Activated CD4-positive, alpha-beta T cell treated with anti-CD3 and anti-CD28 coated beads for 36 hours (primary cell): ENCODE measurements at regions not wholly inside any gene's neighbourhood (a gene's known extent, or its start where the extent isn't known, plus 50 kb on each side); places are given as distances from the start of the nearest gene placed in this dataset.

Source experiments
- ATAC-seq: fragments of 200-7000 bp; cut with Tn5 transposase; one replicate; pipeline ENCODE4 v1.10.0; 2021; ENCODE audit warnings: mild to moderate bottlenecking, moderate library complexity
- CTCF ChIA-PET: fragments of 350-600 bp; sonication (Branson Sonifier 250); formaldehyde crosslinking; loops from one replicate; lab custom pipeline; 2021; ENCODE audit warnings: antibody characterized with exemption; lab: Charles Lee
- POLR2A ChIA-PET: fragments of 350-600 bp; sonication (Branson Sonifier 250); formaldehyde crosslinking; loops from one replicate; lab custom pipeline; 2021; ENCODE audit warnings: antibody characterized with exemption, inconsistent platforms; lab: Charles Lee
- DNase-seq: peaks from one replicate; pipeline ENCODE4 v3.0.0-alpha.2; 2020
- H3K27ac Mint-ChIP-seq: one replicate; pipeline ENCODE4 v1.8.0; 2021; ENCODE audit warnings: mixed read lengths
- H3K27me3 Mint-ChIP-seq: one replicate; pipeline ENCODE4 v1.8.0; 2021; ENCODE audit warnings: mixed read lengths
- H3K36me3 Mint-ChIP-seq: one replicate; pipeline ENCODE4 v1.8.0; 2021; ENCODE audit warnings: low read depth, mixed read lengths
- H3K4me1 Mint-ChIP-seq: one replicate; pipeline ENCODE4 v1.8.0; 2021; ENCODE audit warnings: mixed read lengths
- H3K4me3 Mint-ChIP-seq: one replicate; pipeline ENCODE4 v1.8.0; 2021; ENCODE audit warnings: mild to moderate bottlenecking, moderate library complexity, mixed read lengths
- H3K9me3 Mint-ChIP-seq: one replicate; pipeline ENCODE4 v1.8.0; 2021; ENCODE audit warnings: low read depth, mixed read lengths
- intact Hi-C, 2 experiments: fragments of 100-400 bp; cut with DNase I in 1 of 2; cut with micrococcal nuclease in 1 of 2; formaldehyde crosslinking; loops; one replicate each; pipeline versions ENCODE4 v1.14.2 to v1.15.1; 2022 to 2024; cut with DNase I, micrococcal nuclease

DNA sequence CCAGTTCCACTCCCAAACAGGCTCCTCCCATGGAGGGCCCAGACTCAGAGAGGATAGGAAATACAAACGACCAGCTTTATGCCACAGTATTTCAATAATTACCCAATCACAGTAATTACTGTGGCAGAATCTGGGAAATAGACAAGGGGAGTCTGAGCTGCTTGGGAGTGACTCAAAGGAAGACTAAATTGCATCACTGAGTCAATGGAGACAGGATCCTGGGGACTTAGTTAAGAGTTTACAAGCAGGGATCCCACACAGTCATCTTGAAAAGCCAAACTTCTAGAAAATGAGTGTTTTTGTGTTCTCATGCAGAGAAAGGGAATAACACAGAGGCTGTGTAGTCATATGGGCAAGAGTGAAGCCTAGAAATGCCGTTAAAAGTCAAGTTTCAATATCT, 1142.1 kb downstream of the CNTNAP5 start:
- ATAC-seq: no peak
- Mint-ChIP-seq H3K4me1 (no peaks in the 10 kb centered on the region), H3K27me3 (no peaks in the 10 kb centered on the region), H3K27ac (no peak overlapping the region), H3K9me3 (peaks cover 5% of the 10 kb centered on the region), H3K4me3 (no peak overlapping the region), H3K36me3 (no peaks in the 10 kb centered on the region)
- ChIA-PET CTCF (no interaction called here), POLR2A (no interaction called here)
- no peak for DNase-seq
- intact Hi-C loops: no loop called here

DNA sequence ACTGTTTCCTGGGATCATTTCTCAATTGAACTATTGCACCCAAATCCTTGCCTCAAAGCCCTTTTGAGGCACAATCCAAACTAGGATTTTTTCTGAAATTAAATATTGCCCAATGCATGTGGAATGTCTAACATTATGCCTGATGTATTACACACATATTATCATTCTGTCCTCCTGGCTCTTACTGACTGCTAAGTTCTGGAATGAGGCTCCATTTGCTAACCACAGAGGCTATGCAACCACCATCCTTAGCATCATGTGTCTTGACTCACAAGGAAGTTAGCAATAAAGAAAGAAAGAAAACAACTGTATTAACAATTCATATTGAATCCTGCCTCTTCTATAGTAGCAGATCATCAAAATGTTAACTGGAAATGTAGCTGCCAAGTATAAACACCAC, 1142.7 kb downstream of the CNTNAP5 start:
- ChIA-PET POLR2A (no interaction called here), CTCF (no interaction called here)
- no peak for ATAC-seq
- H3K27me3 Mint-ChIP-seq: no peaks in the 10 kb centered on the region
- H3K27ac Mint-ChIP-seq: no peak overlapping the region
- no peak overlapping the region for H3K4me3 Mint-ChIP-seq
- DNase-seq: no peak
- H3K4me1 Mint-ChIP-seq: no peaks in the 10 kb centered on the region
- H3K36me3 Mint-ChIP-seq: no peaks in the 10 kb centered on the region
- intact Hi-C loops: no loop called here
- peaks cover 3% of the 10 kb centered on the region for H3K9me3 Mint-ChIP-seq

DNA sequence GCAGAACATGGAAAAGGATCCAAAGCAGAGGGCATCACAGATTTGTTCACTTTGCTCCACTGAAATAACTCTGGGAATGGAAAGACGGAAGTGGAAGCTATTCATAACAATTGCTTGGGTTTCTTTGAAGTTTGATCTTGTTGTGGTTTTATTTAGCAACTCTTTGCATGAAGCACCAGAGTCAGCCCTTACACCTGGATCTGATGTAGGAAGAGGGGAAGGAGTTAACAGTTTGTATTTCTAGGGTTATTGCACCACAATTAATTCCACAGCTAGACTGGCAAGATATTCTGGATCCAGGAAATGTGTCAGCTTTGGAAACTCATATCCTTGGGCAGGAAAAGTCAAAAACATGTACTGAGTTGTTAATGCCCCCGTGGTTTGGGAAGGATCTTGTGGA, 1143.4 kb downstream of the CNTNAP5 start:
- ChIA-PET POLR2A (no interaction called here), CTCF (no interaction called here)
- Mint-ChIP-seq H3K27me3 (no peaks in the 10 kb centered on the region), H3K4me1 (no peaks in the 10 kb centered on the region), H3K36me3 (no peaks in the 10 kb centered on the region), H3K4me3 (no peak overlapping the region), H3K27ac (no peak overlapping the region), H3K9me3 (peaks cover 7% of the 10 kb centered on the region)
- intact Hi-C loops: no loop called here
- no peak for ATAC-seq
- no peak for DNase-seq

DNA sequence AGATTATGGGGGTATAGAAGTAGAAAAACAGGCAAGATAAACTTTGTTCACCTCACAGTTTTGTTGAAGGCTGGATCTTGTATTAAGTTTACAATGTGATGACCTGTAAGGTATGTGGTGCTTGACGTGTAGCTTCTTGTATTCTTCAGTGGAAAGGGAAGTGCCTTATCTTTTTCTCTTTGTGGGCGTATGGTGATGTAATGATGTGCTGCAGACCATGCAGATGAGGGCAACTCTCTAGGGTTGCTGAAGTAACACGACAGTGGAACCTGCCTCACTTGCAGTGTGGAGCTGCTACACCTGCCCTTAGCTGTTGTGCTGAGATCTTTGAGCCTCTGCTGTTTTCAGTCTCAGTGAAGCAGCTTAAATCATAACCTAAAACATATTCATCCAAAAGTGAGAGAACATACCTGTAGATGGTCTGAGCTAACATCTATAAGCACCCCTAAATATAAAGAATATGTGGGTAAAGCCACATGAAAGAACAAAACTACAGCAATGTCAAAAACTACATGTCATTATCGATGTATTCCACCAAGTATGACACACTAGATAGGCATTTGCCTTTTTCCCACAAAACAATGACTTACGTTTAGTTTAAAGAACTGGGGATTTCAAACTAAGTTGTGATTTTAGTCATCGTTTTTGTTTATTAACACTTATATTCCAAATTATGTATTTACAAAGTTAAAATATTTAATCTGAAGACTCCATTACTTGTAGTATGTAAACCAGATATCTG, 1144.1 kb downstream of the CNTNAP5 start:
- intact Hi-C loops: no loop called here
- peaks cover 8% of the 10 kb centered on the region for H3K9me3 Mint-ChIP-seq
- CTCF ChIA-PET: no interaction called here

DNA sequence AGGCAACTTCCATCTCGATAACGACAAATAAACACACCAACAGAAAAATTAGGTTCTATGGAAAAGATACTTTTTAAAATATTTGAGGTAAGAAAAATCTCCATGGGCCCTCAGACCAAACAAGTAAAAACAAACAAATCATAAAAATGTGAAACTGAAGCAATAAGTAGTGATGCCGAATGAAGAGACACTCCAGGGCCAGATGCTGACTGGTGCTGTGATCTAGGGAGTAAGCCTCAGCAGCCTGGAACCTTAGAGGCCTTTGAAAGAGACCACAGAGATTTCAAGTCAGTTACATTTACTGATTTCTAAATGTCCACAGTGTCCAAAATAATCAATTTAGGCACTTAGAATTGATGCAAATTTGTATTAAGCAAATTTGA, 1144.7 kb downstream of the CNTNAP5 start:
- Mint-ChIP-seq H3K4me3 (no peak overlapping the region), H3K27me3 (no peaks in the 10 kb centered on the region), H3K4me1 (no peaks in the 10 kb centered on the region), H3K9me3 (peaks cover 8% of the 10 kb centered on the region), H3K36me3 (no peaks in the 10 kb centered on the region), H3K27ac (no peak overlapping the region)
- POLR2A ChIA-PET: no interaction called here
- ATAC-seq: no peak
- DNase-seq: no peak
- CTCF ChIA-PET: no interaction called here
- intact Hi-C loops: no loop called here

More for the DNA sequence above, 1144.1 kb downstream of the CNTNAP5 start:
- Mint-ChIP-seq H3K27me3 (no peaks in the 10 kb centered on the region), H3K27ac (no peak overlapping the region), H3K4me3 (no peak overlapping the region), H3K4me1 (no peaks in the 10 kb centered on the region), H3K36me3 (no peaks in the 10 kb centered on the region)
- POLR2A ChIA-PET: no interaction called here
- DNase-seq (no peak), ATAC-seq (no peak)

DNA sequence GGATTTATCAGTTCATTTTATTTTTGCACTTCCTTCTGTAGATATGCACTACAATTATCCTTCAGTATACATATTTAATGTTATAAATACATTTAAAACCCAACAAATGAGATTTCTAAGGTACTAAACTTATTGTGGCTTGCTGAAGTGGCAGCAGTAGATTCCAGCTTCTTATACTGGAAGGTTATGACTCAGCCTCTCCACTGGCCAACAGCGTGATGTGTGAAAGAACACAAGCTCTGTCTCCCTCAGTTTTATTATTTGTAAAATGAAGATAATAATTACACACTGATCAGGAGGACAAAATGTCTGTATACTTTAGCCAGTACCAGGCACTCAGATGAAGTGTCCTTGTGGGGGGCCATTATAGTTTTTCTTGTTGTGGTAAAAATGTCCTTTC, 1147.1 kb downstream of the CNTNAP5 start:
- Mint-ChIP-seq H3K36me3 (no peaks in the 10 kb centered on the region), H3K27me3 (no peaks in the 10 kb centered on the region), H3K4me1 (no peaks in the 10 kb centered on the region), H3K4me3 (no peak overlapping the region), H3K27ac (no peak overlapping the region), H3K9me3 (peaks cover 11% of the 10 kb centered on the region)
- no peak for DNase-seq
- POLR2A ChIA-PET: no interaction called here
- no peak for ATAC-seq
- CTCF ChIA-PET: no interaction called here
- intact Hi-C loops: no loop called here

DNA sequence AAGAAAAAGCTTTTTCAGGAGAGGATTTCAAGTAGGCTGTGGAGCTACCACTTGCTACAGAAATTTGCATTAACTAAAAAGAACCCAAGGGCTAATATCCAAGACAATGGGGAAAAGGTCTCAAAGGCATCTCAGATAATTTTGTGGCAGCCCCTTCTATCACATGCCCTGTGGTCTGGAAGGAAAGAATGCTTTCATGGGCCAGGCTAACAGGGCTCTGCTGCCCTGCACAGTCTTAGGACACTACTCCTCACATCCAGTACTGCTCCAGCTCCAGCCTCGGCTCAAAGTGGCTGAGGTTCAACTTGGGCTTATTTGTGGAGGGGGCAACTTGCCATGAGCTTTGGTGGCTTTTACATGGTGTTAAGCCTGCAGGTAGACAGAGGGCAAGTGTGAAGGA, 1150.3 kb downstream of the CNTNAP5 start:
- CTCF ChIA-PET: no interaction called here
- ATAC-seq: no peak
- Mint-ChIP-seq H3K4me3 (no peak overlapping the region), H3K27me3 (no peaks in the 10 kb centered on the region), H3K9me3 (peaks cover 11% of the 10 kb centered on the region), H3K27ac (no peak overlapping the region), H3K4me1 (no peaks in the 10 kb centered on the region), H3K36me3 (no peaks in the 10 kb centered on the region)
- DNase-seq: no peak
- POLR2A ChIA-PET: no interaction called here
- intact Hi-C loops: no loop called here

DNA sequence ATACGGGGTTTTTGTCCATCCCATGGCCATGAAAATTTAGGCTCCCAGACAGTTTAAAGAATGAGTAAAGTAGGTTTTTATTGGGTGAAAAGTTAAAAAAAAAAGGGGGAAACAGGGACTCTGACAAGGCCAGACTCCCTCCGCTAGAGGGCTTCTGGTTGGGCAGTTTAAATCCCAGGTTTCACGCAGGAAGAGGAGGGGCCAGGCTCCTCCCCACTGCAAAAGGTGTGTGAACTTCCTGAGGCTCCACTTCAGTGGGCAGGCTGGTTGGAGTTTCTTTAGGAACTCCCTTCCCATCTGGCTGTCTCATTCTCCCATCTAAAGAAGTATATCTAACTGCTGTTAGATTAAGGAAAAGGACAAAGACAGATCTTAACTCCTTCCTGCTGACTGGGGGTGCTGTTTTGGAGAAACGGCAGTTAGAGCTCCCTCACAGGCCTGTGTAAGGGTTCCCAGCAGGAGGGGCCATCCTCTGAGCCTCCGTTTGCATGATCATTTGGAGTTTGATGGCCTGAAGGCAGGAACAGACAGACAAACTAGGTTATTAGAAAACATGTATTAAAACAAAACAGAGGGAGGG, 1160.7 kb downstream of the CNTNAP5 start:
- no peaks in the 10 kb centered on the region for H3K36me3 Mint-ChIP-seq
- H3K9me3 Mint-ChIP-seq: peaks cover 8% of the 10 kb centered on the region
- ChIA-PET CTCF (no interaction called here), POLR2A (no interaction called here)
- ATAC-seq: no peak
- no peak overlapping the region for H3K4me3 Mint-ChIP-seq
- H3K27ac Mint-ChIP-seq: no peak overlapping the region
- H3K27me3 Mint-ChIP-seq: no peaks in the 10 kb centered on the region
- no peak for DNase-seq
- H3K4me1 Mint-ChIP-seq: no peaks in the 10 kb centered on the region
- intact Hi-C loops: no loop called here

DNA sequence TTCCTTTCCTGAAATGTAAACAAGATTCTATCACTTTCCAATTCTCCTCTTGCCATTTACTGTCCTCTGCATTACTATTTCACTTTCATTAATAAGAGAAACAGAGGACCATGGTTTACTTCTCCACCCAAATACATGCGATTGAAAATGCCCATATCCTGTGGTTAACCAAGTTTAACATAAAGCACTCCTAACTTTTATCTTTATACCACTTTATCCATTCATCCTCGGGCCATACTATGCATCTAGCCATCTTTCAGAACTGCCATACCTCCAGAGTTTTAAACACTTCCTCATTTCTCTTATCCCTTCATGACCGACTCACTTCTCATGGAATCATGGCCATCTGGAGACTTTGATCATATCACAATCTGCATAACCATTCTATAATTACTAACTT, 1182.3 kb downstream of the CNTNAP5 start:
- intact Hi-C loops: no loop called here
- Mint-ChIP-seq H3K27me3 (no peaks in the 10 kb centered on the region), H3K4me3 (no peak overlapping the region), H3K36me3 (no peaks in the 10 kb centered on the region), H3K27ac (no peak overlapping the region), H3K9me3 (peaks cover 13% of the 10 kb centered on the region), H3K4me1 (no peaks in the 10 kb centered on the region)
- ATAC-seq (no peak), DNase-seq (no peak)
- CTCF ChIA-PET: no interaction called here
- POLR2A ChIA-PET: no interaction called here

DNA sequence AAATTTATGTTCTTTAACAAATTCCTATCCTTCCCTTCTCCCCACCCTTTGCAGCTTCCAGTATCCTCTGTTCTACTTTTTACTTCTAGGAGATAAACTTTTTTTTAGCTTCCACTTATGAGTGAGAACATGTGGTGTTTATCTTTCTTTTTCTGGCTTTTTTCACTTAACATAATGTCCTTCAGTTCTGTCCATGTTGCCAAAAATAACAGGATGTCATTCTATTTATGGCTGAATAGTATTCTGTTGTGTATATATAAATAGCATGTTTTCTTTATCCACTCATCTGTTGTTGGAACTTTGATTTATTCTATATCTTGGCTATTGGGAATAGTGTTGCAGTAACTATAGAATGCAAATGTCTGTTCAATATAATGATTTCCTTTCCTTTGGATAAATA, 1191.2 kb downstream of the CNTNAP5 start:
- DNase-seq (no peak), ATAC-seq (no peak)
- Mint-ChIP-seq H3K4me3 (no peak overlapping the region), H3K27me3 (no peaks in the 10 kb centered on the region), H3K36me3 (no peaks in the 10 kb centered on the region), H3K27ac (no peak overlapping the region), H3K9me3 (peaks cover 29% of the 10 kb centered on the region), H3K4me1 (no peaks in the 10 kb centered on the region)
- intact Hi-C loops: no loop called here
- POLR2A ChIA-PET: no interaction called here
- CTCF ChIA-PET: no interaction called here

DNA sequence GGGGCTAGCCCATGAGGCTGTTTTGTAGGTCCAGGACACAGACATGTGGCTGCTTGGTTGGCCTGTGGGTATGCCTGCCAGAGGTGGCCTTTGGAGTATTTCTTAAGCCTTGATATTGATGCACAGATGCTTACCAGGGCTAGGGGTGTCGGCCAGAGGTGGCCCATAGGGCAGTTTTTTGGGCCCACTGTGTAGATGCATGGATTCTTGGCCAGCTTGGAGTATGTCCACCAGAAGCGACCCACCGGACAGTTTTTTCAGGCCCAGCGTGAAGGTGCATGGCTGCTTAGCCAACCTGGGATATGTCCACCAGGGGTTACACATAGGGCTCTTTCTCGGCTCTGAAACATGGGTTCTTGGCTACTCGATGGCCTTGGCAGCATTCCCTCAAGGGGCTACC, 1199.1 kb downstream of the CNTNAP5 start:
- no peak overlapping the region for H3K27ac Mint-ChIP-seq
- ChIA-PET POLR2A (no interaction called here), CTCF (no interaction called here)
- H3K27me3 Mint-ChIP-seq: no peaks in the 10 kb centered on the region
- H3K36me3 Mint-ChIP-seq: no peaks in the 10 kb centered on the region
- H3K4me3 Mint-ChIP-seq: no peak overlapping the region
- intact Hi-C loops: no loop called here
- no peaks in the 10 kb centered on the region for H3K4me1 Mint-ChIP-seq
- peaks cover 21% of the 10 kb centered on the region for H3K9me3 Mint-ChIP-seq
- ATAC-seq (no peak), DNase-seq (no peak)

DNA sequence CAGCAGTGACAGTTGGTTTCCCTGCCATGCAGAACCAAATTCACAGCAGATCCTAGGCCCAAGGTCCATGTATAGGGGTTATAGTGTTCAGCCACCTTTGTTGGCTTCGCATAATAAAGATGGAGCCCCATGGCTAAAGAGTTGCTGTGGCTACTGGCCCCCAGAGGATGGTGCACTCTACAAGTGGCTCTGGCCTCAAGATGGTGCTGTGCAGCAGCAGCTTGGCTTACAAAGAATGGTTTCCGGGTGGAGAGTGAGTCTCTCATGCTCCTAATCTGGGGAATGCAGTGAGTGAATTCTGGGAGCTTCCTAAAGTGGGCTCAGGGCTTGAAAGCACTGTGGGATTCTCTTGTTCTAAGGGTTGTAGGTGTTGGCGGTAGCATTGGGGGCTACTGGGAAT, 1199.7 kb downstream of the CNTNAP5 start:
- ChIA-PET POLR2A (no interaction called here), CTCF (no interaction called here)
- intact Hi-C loops: no loop called here
- Mint-ChIP-seq H3K9me3 (peaks cover 20% of the 10 kb centered on the region), H3K27ac (no peak overlapping the region), H3K27me3 (no peaks in the 10 kb centered on the region), H3K36me3 (no peaks in the 10 kb centered on the region), H3K4me1 (no peaks in the 10 kb centered on the region), H3K4me3 (no peak overlapping the region)
- no peak for ATAC-seq
- no peak for DNase-seq
